ENCODE measurements at regions not wholly inside any gene's neighbourhood (a gene's known extent, or its start where the extent isn't known, plus 50 kb on each side); places are given as distances from the start of the nearest gene placed in this dataset.

- WGBS, 2 donors, result 96 to 100% methylated on average over 1 of the region's 1 CpG
- no peak for DNase-seq (ENCODE audit: low spot score in 2 of 2)
- intact Hi-C loops (cut with DNase I; ENCODE audit: low total_unique reads), result loop anchor here (10.0 kb wide), 1 partner anchor 521 kb away; no protein-coding TSS in a partner anchor
- no peak overlapping the region for H3K4me3 ChIP-seq (ENCODE audit: low read depth, poor library complexity, severe bottlenecking)
- TF ChIP-seq POLR2A (IDR thresholded peaks at IDR 0.05) (no peak), CTCF (IDR thresholded peaks at IDR 0.05) (no peak)
Measured at GRCh38 chr4:140255927-140256326, 101.9 kb upstream of the MAML3 start.

- 73 to 81% methylated on average over 5 of the region's 5 CpGs for WGBS, 2 donors
- intact Hi-C loops (cut with DNase I; ENCODE audit: low total_unique reads), result loop anchor here (10.0 kb wide), 1 partner anchor 521 kb away; no protein-coding TSS in a partner anchor
- H3K4me3 ChIP-seq (ENCODE audit: low read depth, poor library complexity, severe bottlenecking), result no peak overlapping the region
- no peak for DNase-seq (ENCODE audit: low spot score in 2 of 2)
- TF ChIP-seq CTCF (IDR thresholded peaks at IDR 0.05) (no peak), POLR2A (IDR thresholded peaks at IDR 0.05) (no peak)
Measured at GRCh38 chr4:140255467-140255866, 101.5 kb upstream of the MAML3 start.

- no peak for DNase-seq (ENCODE audit: low spot score in 2 of 2)
- intact Hi-C loops (cut with DNase I; ENCODE audit: low total_unique reads), result loop anchor here (10.0 kb wide), 1 partner anchor 520 kb away; no protein-coding TSS in a partner anchor
- WGBS, 2 donors, result 89 to 94% methylated on average over 2 of the region's 2 CpGs
- no peak for TF ChIP-seq POLR2A (IDR thresholded peaks at IDR 0.05)
- no peak for TF ChIP-seq CTCF (IDR thresholded peaks at IDR 0.05)
- no peak overlapping the region for H3K4me3 ChIP-seq (ENCODE audit: low read depth, poor library complexity, severe bottlenecking)
Measured at GRCh38 chr4:140254651-140255299, 100.8 kb upstream of the MAML3 start.

GRCh38 chr4:140253556-140254027 lies 99.6 kb upstream of the MAML3 start:
- 42 to 50% methylated on average over 8 of the region's 8 CpGs for WGBS, 2 donors
- no peak overlapping the region for H3K4me3 ChIP-seq (ENCODE audit: low read depth, poor library complexity, severe bottlenecking)
- TF ChIP-seq POLR2A (IDR thresholded peaks at IDR 0.05) (no peak), CTCF (IDR thresholded peaks at IDR 0.05) (no peak)
- intact Hi-C loops (cut with DNase I; ENCODE audit: low total_unique reads), result loop anchor here (10.0 kb wide), 1 partner anchor 519 kb away; no protein-coding TSS in a partner anchor
- DNase-seq (ENCODE audit: low spot score in 2 of 2), result no peak

GRCh38 chr4:140252742-140253555 lies 99.0 kb upstream of the MAML3 start:
- 1% methylated on average over 37 to 64 of the region's 72 CpGs for WGBS, 2 donors
- intact Hi-C loops (cut with DNase I; ENCODE audit: low total_unique reads), result loop anchor here (10.0 kb wide), 1 partner anchor 518 kb away; no protein-coding TSS in a partner anchor
- no peak for TF ChIP-seq POLR2A (IDR thresholded peaks at IDR 0.05)
- no peak for TF ChIP-seq CTCF (IDR thresholded peaks at IDR 0.05)

More at GRCh38 chr4:140252742-140253555, 99.0 kb upstream of the MAML3 start:
- DNase-seq (ENCODE audit: low spot score in 2 of 2), result peak; percentile 43 to 93
- H3K4me3 ChIP-seq (ENCODE audit: low read depth, poor library complexity, severe bottlenecking), result peak overlapping the region; percentile 28

All from lower leg skin (tissue), 4 donors.